Transverse colon (tissue), 3 donors: ENCODE measurements at regions not wholly inside any gene's neighbourhood (a gene's known extent, or its start where the extent isn't known, plus 50 kb on each side); places are given as distances from the start of the nearest gene placed in this dataset.

Source experiments
- EP300 ChIP-seq: sonication (generic); formaldehyde crosslinking; IDR thresholded peaks from one replicate; pipeline ENCODE4 v1.6.1; 2017; ENCODE audit warnings: antibody characterized with exemption, low read depth
- POLR2A ChIP-seq: fragments of 450-650 bp; IDR thresholded peaks from one replicate; pipeline ENCODE4 v1.6.1; 2016; ENCODE audit warnings: antibody characterized with exemption, mild to moderate bottlenecking, moderate library complexity
- TF ChIP-seq, protein P1 (sequence below), 5 experiments: fragments of 200-600 bp in 3 of 5; fragments of 450-650 bp in 2 of 5; sonication (generic) in 3 of 5; IDR thresholded peaks; 1 replicate in 2 of 5; 2 replicates in 3 of 5; pipeline ENCODE4 v1.5.1; 2016 to 2017; ENCODE audit warnings: antibody characterized with exemption in 5 of 5, inconsistent platforms in 3 of 5, mild to moderate bottlenecking in 2 of 5, moderate library complexity in 1 of 5

DNA sequence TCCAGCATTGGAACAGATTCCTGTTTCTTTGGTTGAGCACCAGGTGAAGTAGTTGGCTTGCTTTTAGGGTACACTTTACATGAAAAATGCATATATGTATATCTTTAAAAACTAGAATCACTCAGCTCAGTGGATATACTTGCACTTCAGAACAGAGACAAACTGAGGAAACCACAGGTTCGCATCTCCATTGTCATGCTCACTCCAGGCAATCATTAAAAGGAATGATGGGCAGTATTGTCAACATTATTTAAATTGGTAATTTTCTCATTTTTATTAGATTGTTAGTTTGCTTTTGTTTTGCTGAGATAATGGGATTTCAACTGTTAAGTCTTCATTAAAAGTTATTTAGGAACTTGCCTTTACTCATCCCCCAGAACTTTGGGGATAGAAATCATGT lies 71.0 kb upstream of the NELL2 start:
- TF ChIP-seq, protein P1, sequence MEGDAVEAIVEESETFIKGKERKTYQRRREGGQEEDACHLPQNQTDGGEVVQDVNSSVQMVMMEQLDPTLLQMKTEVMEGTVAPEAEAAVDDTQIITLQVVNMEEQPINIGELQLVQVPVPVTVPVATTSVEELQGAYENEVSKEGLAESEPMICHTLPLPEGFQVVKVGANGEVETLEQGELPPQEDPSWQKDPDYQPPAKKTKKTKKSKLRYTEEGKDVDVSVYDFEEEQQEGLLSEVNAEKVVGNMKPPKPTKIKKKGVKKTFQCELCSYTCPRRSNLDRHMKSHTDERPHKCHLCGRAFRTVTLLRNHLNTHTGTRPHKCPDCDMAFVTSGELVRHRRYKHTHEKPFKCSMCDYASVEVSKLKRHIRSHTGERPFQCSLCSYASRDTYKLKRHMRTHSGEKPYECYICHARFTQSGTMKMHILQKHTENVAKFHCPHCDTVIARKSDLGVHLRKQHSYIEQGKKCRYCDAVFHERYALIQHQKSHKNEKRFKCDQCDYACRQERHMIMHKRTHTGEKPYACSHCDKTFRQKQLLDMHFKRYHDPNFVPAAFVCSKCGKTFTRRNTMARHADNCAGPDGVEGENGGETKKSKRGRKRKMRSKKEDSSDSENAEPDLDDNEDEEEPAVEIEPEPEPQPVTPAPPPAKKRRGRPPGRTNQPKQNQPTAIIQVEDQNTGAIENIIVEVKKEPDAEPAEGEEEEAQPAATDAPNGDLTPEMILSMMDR (IDR thresholded peaks at IDR 0.05) = no peak
- TF ChIP-seq EP300 = no peak
- no peak for TF ChIP-seq POLR2A
